ENCODE measurements at regions not wholly inside any gene's neighbourhood (a gene's known extent, or its start where the extent isn't known, plus 50 kb on each side); places are given as distances from the start of the nearest gene placed in this dataset.
A peak's percentile ranks its signal among the peaks of the same experiment; 100 is the strongest.
"Not testable (repeated sequence)": the region's sequence is repeated elsewhere in the genome, so short reads cannot be mapped to it uniquely, and the experiment has no call there.

GRCh38 chr7:52161483-52161882 lies 844.9 kb upstream of the COBL start:
- Histone ChIP-seq H3K79me1 (ENCODE audit: low read length) (no peaks in the 10 kb centered on the region), H3K79me2 (ENCODE audit: control insufficient read depth, insufficient read depth, low read length) (no peaks in the 10 kb centered on the region)

DNA sequence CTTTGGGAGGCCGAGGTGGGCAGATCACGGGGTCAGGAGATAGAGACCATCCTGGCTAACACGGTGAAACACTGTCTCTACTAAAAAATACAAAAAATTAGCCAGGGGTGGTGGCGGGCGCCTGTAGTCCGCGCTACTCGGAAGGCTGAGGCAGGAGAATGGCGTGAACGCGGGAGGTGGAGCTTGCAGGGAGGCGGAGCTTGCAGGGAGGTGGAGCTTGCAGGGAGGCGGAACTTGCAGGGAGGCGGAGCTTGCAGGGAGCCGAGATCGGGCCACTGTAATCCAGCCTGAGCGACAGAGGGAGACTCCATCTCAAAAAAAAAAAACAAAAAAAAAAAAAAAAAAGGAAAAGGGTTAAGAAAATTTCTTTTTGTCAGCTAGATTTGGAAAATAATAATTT lies 842.8 kb upstream of the COBL start:
- not testable (repeated sequence) for H3K18ac ChIP-seq (ENCODE audit: low read length); H3K79me2 ChIP-seq (ENCODE audit: control insufficient read depth, insufficient read depth, low read length); H2BK15ac ChIP-seq (replicated peaks; ENCODE audit: low read depth); H3K4me2 ChIP-seq (ENCODE audit: low read length); H3K56ac ChIP-seq (ENCODE audit: low read length); H3K79me1 ChIP-seq (ENCODE audit: low read length); H3K27me3 ChIP-seq (ENCODE audit: insufficient read depth, low read length, poor library complexity); H3K27ac ChIP-seq (ENCODE audit: low read depth, low read length); H3K23ac ChIP-seq (ENCODE audit: low read length); H3K4me3 ChIP-seq (ENCODE audit: low read length); H2BK5ac ChIP-seq (ENCODE audit: low read length); H2BK120ac ChIP-seq (ENCODE audit: low read depth, low read length); H4K8ac ChIP-seq (ENCODE audit: low read depth, low read length); H2AK5ac ChIP-seq (ENCODE audit: low read length); H4K5ac ChIP-seq (ENCODE audit: low read length); H3K4me1 ChIP-seq (ENCODE audit: control insufficient read depth, low read depth, low read length); H3K9ac ChIP-seq (ENCODE audit: low read length); H3K36me3 ChIP-seq (ENCODE audit: control insufficient read depth, insufficient read depth, low read length); H3K4ac ChIP-seq (ENCODE audit: low read depth, low read length)
- DNase-seq: peak; percentile 23
- no CpG with 5 or more reads among the region's 17 CpGs for WGBS (ENCODE audit: extremely low coverage, insufficient coverage, low lambda C conversion rate)

More at GRCh38 chr7:52161483-52161882, 844.9 kb upstream of the COBL start:
- Histone ChIP-seq H3K36me3 (ENCODE audit: control insufficient read depth, insufficient read depth, low read length) (no peaks in the 10 kb centered on the region), H3K4me3 (ENCODE audit: low read length) (no peak overlapping the region), H3K23ac (ENCODE audit: low read length) (no peak overlapping the region), H4K8ac (ENCODE audit: low read depth, low read length) (no peak overlapping the region), H2BK120ac (ENCODE audit: low read depth, low read length) (no peak overlapping the region), H2BK15ac (replicated peaks; ENCODE audit: low read depth) (no peak overlapping the region), H3K4me1 (ENCODE audit: control insufficient read depth, low read depth, low read length) (no peaks in the 10 kb centered on the region), H3K27ac (ENCODE audit: low read depth, low read length) (no peak overlapping the region), H3K9ac (ENCODE audit: low read length) (no peak overlapping the region), H3K56ac (ENCODE audit: low read length) (no peak overlapping the region), H3K4me2 (ENCODE audit: low read length) (no peak overlapping the region), H2BK5ac (ENCODE audit: low read length) (no peak overlapping the region), H3K27me3 (ENCODE audit: insufficient read depth, low read length, poor library complexity) (no peaks in the 10 kb centered on the region), H3K18ac (ENCODE audit: low read length) (no peak overlapping the region), H2AK5ac (ENCODE audit: low read length) (no peak overlapping the region), H4K5ac (ENCODE audit: low read length) (no peak overlapping the region), H3K4ac (ENCODE audit: low read depth, low read length) (no peak overlapping the region)
- no peak for DNase-seq

GRCh38 chr7:52154382-52154781 lies 837.8 kb upstream of the COBL start:
- peak; percentile 30 for DNase-seq
- Histone ChIP-seq H4K8ac (ENCODE audit: low read depth, low read length) (no peak overlapping the region), H2BK15ac (replicated peaks; ENCODE audit: low read depth) (no peak overlapping the region), H3K4me2 (ENCODE audit: low read length) (no peak overlapping the region), H2BK120ac (ENCODE audit: low read depth, low read length) (no peak overlapping the region), H3K27me3 (ENCODE audit: insufficient read depth, low read length, poor library complexity) (no peaks in the 10 kb centered on the region), H3K56ac (ENCODE audit: low read length) (no peak overlapping the region), H2BK5ac (ENCODE audit: low read length) (no peak overlapping the region), H3K23ac (ENCODE audit: low read length) (no peak overlapping the region), H3K79me2 (ENCODE audit: control insufficient read depth, insufficient read depth, low read length) (no peaks in the 10 kb centered on the region), H3K4me1 (ENCODE audit: control insufficient read depth, low read depth, low read length) (no peaks in the 10 kb centered on the region), H4K5ac (ENCODE audit: low read length) (no peak overlapping the region), H3K9ac (ENCODE audit: low read length) (no peak overlapping the region), H2AK5ac (ENCODE audit: low read length) (no peak overlapping the region), H3K27ac (ENCODE audit: low read depth, low read length) (no peak overlapping the region), H3K36me3 (ENCODE audit: control insufficient read depth, insufficient read depth, low read length) (no peaks in the 10 kb centered on the region), H3K4ac (ENCODE audit: low read depth, low read length) (no peak overlapping the region), H3K4me3 (ENCODE audit: low read length) (no peak overlapping the region), H3K18ac (ENCODE audit: low read length) (no peak overlapping the region), H3K79me1 (ENCODE audit: low read length) (no peaks in the 10 kb centered on the region)
- no CpG with 5 or more reads among the region's 2 CpGs for WGBS (ENCODE audit: extremely low coverage, insufficient coverage, low lambda C conversion rate)

GRCh38 chr7:52151559-52151958 lies 835.0 kb upstream of the COBL start:
- Histone ChIP-seq H2BK5ac (ENCODE audit: low read length) (no peak overlapping the region), H3K36me3 (ENCODE audit: control insufficient read depth, insufficient read depth, low read length) (no peaks in the 10 kb centered on the region), H3K4me1 (ENCODE audit: control insufficient read depth, low read depth, low read length) (no peaks in the 10 kb centered on the region), H4K5ac (ENCODE audit: low read length) (no peak overlapping the region), H3K4ac (ENCODE audit: low read depth, low read length) (no peak overlapping the region), H3K23ac (ENCODE audit: low read length) (no peak overlapping the region), H2BK120ac (ENCODE audit: low read depth, low read length) (no peak overlapping the region), H3K79me2 (ENCODE audit: control insufficient read depth, insufficient read depth, low read length) (no peaks in the 10 kb centered on the region), H3K79me1 (ENCODE audit: low read length) (no peaks in the 10 kb centered on the region), H3K18ac (ENCODE audit: low read length) (no peak overlapping the region), H3K4me2 (ENCODE audit: low read length) (no peak overlapping the region), H3K27me3 (ENCODE audit: insufficient read depth, low read length, poor library complexity) (no peaks in the 10 kb centered on the region), H3K27ac (ENCODE audit: low read depth, low read length) (no peak overlapping the region), H4K8ac (ENCODE audit: low read depth, low read length) (no peak overlapping the region), H3K4me3 (ENCODE audit: low read length) (no peak overlapping the region), H3K56ac (ENCODE audit: low read length) (no peak overlapping the region), H3K9ac (ENCODE audit: low read length) (no peak overlapping the region), H2BK15ac (replicated peaks; ENCODE audit: low read depth) (no peak overlapping the region), H2AK5ac (ENCODE audit: low read length) (no peak overlapping the region)
- no peak for DNase-seq
- no CpG with 5 or more reads among the region's 1 CpG for WGBS (ENCODE audit: extremely low coverage, insufficient coverage, low lambda C conversion rate)

DNA sequence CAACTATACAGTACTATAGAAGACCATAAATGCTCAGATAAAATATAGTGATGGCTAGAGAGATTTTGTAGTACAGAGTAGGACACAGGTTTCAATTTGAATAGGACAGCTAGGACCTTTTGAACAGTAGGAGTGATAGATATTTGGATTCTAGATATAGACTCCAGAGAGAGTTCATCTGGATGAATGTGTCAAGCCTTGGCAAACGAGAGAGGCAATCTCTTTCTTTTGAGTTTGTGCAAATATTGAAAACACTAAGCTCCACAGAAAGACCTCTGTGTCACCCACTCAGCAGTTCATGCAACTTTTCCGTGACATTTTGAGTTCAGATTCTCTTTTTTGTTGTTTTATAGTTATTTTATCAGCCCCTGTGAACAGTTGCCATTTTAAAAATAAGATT lies 834.3 kb upstream of the COBL start:
- Histone ChIP-seq H2BK5ac (ENCODE audit: low read length) (no peak overlapping the region), H3K18ac (ENCODE audit: low read length) (no peak overlapping the region), H3K4me2 (ENCODE audit: low read length) (no peak overlapping the region), H4K5ac (ENCODE audit: low read length) (no peak overlapping the region), H2BK120ac (ENCODE audit: low read depth, low read length) (no peak overlapping the region), H3K4ac (ENCODE audit: low read depth, low read length) (no peak overlapping the region), H3K79me1 (ENCODE audit: low read length) (no peaks in the 10 kb centered on the region), H3K23ac (ENCODE audit: low read length) (no peak overlapping the region), H3K27ac (ENCODE audit: low read depth, low read length) (no peak overlapping the region), H3K36me3 (ENCODE audit: control insufficient read depth, insufficient read depth, low read length) (no peaks in the 10 kb centered on the region), H3K9ac (ENCODE audit: low read length) (no peak overlapping the region), H3K27me3 (ENCODE audit: insufficient read depth, low read length, poor library complexity) (no peaks in the 10 kb centered on the region), H2BK15ac (replicated peaks; ENCODE audit: low read depth) (no peak overlapping the region), H3K4me3 (ENCODE audit: low read length) (no peak overlapping the region), H3K56ac (ENCODE audit: low read length) (no peak overlapping the region), H2AK5ac (ENCODE audit: low read length) (no peak overlapping the region), H3K4me1 (ENCODE audit: control insufficient read depth, low read depth, low read length) (no peaks in the 10 kb centered on the region), H3K79me2 (ENCODE audit: control insufficient read depth, insufficient read depth, low read length) (no peaks in the 10 kb centered on the region), H4K8ac (ENCODE audit: low read depth, low read length) (no peak overlapping the region)
- no peak for DNase-seq
- no CpG with 5 or more reads among the region's 2 CpGs for WGBS (ENCODE audit: extremely low coverage, insufficient coverage, low lambda C conversion rate)

GRCh38 chr7:52146871-52147634 lies 830.4 kb upstream of the COBL start:
- Histone ChIP-seq H2AK5ac (ENCODE audit: low read length) (no peak overlapping the region), H3K23ac (ENCODE audit: low read length) (no peak overlapping the region), H2BK120ac (ENCODE audit: low read depth, low read length) (no peak overlapping the region), H2BK5ac (ENCODE audit: low read length) (no peak overlapping the region), H3K4me2 (ENCODE audit: low read length) (no peak overlapping the region), H3K4me1 (ENCODE audit: control insufficient read depth, low read depth, low read length) (no peaks in the 10 kb centered on the region), H3K9ac (ENCODE audit: low read length) (no peak overlapping the region), H3K4me3 (ENCODE audit: low read length) (no peak overlapping the region), H4K5ac (ENCODE audit: low read length) (no peak overlapping the region), H3K36me3 (ENCODE audit: control insufficient read depth, insufficient read depth, low read length) (no peaks in the 10 kb centered on the region), H4K8ac (ENCODE audit: low read depth, low read length) (no peak overlapping the region), H3K4ac (ENCODE audit: low read depth, low read length) (no peak overlapping the region), H3K79me2 (ENCODE audit: control insufficient read depth, insufficient read depth, low read length) (no peaks in the 10 kb centered on the region), H3K79me1 (ENCODE audit: low read length) (no peaks in the 10 kb centered on the region), H3K27ac (ENCODE audit: low read depth, low read length) (no peak overlapping the region), H2BK15ac (replicated peaks; ENCODE audit: low read depth) (no peak overlapping the region), H3K56ac (ENCODE audit: low read length) (no peak overlapping the region), H3K18ac (ENCODE audit: low read length) (no peak overlapping the region), H3K27me3 (ENCODE audit: insufficient read depth, low read length, poor library complexity) (no peaks in the 10 kb centered on the region)
- peak; percentile 6 for DNase-seq
- WGBS (ENCODE audit: extremely low coverage, insufficient coverage, low lambda C conversion rate): no CpG with 5 or more reads among the region's 6 CpGs
